Sigmoid colon (tissue), 4 donors: ENCODE measurements at regions not wholly inside any gene's neighbourhood (a gene's known extent, or its start where the extent isn't known, plus 50 kb on each side); places are given as distances from the start of the nearest gene placed in this dataset.
A peak's percentile ranks its signal among the peaks of the same experiment; 100 is the strongest.

Source experiments
- CTCF ChIP-seq, 4 experiments: fragments of 450-650 bp in 3 of 4; fragments of 200-600 bp in 1 of 4; IDR thresholded peaks; one replicate each; pipeline ENCODE4 v1.5.1; 2016 to 2019; ENCODE audit warnings: antibody characterized with exemption in 4 of 4, mild to moderate bottlenecking in 3 of 4, moderate library complexity in 2 of 4
- EP300 ChIP-seq, 4 donors: sonication (generic); formaldehyde crosslinking; IDR thresholded peaks; one replicate each; pipeline ENCODE4 v1.6.1; 2017; ENCODE audit warnings: antibody characterized with exemption in 4 of 4
- POLR2A ChIP-seq, 2 donors: fragments of 450-650 bp; IDR thresholded peaks; one replicate each; pipeline ENCODE4 v1.6.1; 2016; ENCODE audit warnings: antibody characterized with exemption in 2 of 2, mild to moderate bottlenecking in 2 of 2, moderate library complexity in 2 of 2
- POLR2AphosphoS5 ChIP-seq, 4 donors: sonication (generic); formaldehyde crosslinking; IDR thresholded peaks; one replicate each; pipeline ENCODE4 v1.6.1; 2017; ENCODE audit warnings: antibody characterized with exemption in 4 of 4

DNA sequence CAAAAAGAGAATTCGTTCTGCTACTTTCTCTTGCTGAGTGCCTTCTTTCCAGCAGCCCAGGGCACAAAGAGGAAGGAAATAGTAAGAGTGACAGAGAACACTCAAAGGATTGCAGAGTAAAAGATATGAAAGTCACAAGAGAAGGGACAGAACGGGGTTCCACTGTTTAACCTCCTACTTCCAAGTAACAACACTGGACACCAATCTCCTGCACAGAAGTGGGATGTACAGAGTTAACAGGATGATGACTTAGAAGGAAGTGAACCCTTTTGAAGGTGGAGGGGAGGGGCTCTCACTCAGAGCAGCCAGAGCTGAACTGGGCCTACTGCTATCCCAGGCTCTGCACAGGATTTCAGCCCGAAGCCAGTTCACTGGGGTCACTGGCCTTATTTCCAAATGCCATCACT lies 130.1 kb upstream of the PRICKLE2 start:
- TF ChIP-seq CTCF (IDR thresholded peaks at IDR 0.05) (no peak), POLR2AphosphoS5 (IDR thresholded peaks at IDR 0.05) (peak in 1 of 4 donors; percentile 9), POLR2A (IDR thresholded peaks at IDR 0.05) (no peak), EP300 (IDR thresholded peaks at IDR 0.05) (no peak)
